Erythroblast (primary cell): ENCODE measurements at regions not wholly inside any gene's neighbourhood (a gene's known extent, or its start where the extent isn't known, plus 50 kb on each side); places are given as distances from the start of the nearest gene placed in this dataset.
A peak's percentile ranks its signal among the peaks of the same experiment; 100 is the strongest.

Experiments
- DNase-seq, 2 experiments: peaks; one replicate each; lab custom pipeline; 2025; lab: John Stamatoyannopoulos, UW
- GATA1 ChIP-seq: IDR thresholded peaks from 2 replicates; pipeline ENCODE4 v1.6.1; 2011; ENCODE audit warnings: low read depth, mild to moderate bottlenecking, control low read depth, low read length, moderate library complexity
- POLR2A ChIP-seq: IDR thresholded peaks from 2 replicates; pipeline ENCODE4 v1.6.1; 2011; ENCODE audit warnings: mild to moderate bottlenecking, low read length

GRCh38 chr4:177012918-177013545, 220.3 kb upstream of the VEGFC start:
- TF ChIP-seq GATA1 (no peak), POLR2A (no peak)

GRCh38 chr4:177016541-177017141, 223.9 kb upstream of the VEGFC start:
- DNase-seq = no peak
- TF ChIP-seq GATA1 (no peak), POLR2A (no peak)

More at GRCh38 chr4:177012918-177013545, 220.3 kb upstream of the VEGFC start:
- DNase-seq = no peak

- DNase-seq = no peak
- TF ChIP-seq GATA1 (no peak), POLR2A (no peak)
These were observed 231.2 kb upstream of the VEGFC start for GRCh38 chr4:177023951-177024350.

GRCh38 chr4:177032341-177032740, 239.6 kb upstream of the VEGFC start:
- TF ChIP-seq POLR2A = no peak
- TF ChIP-seq GATA1 = no peak
- no peak for DNase-seq

GRCh38 chr4:177033135-177033534, 240.4 kb upstream of the VEGFC start:
- TF ChIP-seq GATA1 (no peak), POLR2A (no peak)
- no peak for DNase-seq

GRCh38 chr4:177033632-177034031, 240.9 kb upstream of the VEGFC start:
- TF ChIP-seq POLR2A (no peak), GATA1 (no peak)
- DNase-seq = no peak

GRCh38 chr4:177041356-177041755, 248.6 kb upstream of the VEGFC start:
- DNase-seq = no peak
- TF ChIP-seq POLR2A = no peak
- no peak for TF ChIP-seq GATA1

GRCh38 chr4:177047070-177047850, 254.5 kb upstream of the VEGFC start:
- peak; percentile 45 to 64 for DNase-seq
- TF ChIP-seq GATA1 = no peak
- no peak for TF ChIP-seq POLR2A

- TF ChIP-seq GATA1 (no peak), POLR2A (no peak)
- no peak for DNase-seq
These were observed 255.1 kb upstream of the VEGFC start for GRCh38 chr4:177047851-177048174.

GRCh38 chr4:177051473-177052060, 258.1 kb upstream of the NEIL3 start:
- peak; percentile 26 to 49 for DNase-seq
- no peak for TF ChIP-seq GATA1
- no peak for TF ChIP-seq POLR2A

- no peak for DNase-seq
- TF ChIP-seq GATA1 (no peak), POLR2A (no peak)
These were observed 257.3 kb upstream of the NEIL3 start for GRCh38 chr4:177052211-177052934.

- DNase-seq = no peak
- TF ChIP-seq POLR2A (no peak), GATA1 (no peak)
These were observed 252.5 kb upstream of the NEIL3 start for GRCh38 chr4:177057186-177057585.

- DNase-seq = no peak
- TF ChIP-seq POLR2A = no peak
- TF ChIP-seq GATA1 = no peak
These were observed 245.6 kb upstream of the NEIL3 start for GRCh38 chr4:177064116-177064515.
